ENCODE measurements at regions not wholly inside any gene's neighbourhood (a gene's known extent, or its start where the extent isn't known, plus 50 kb on each side); places are given as distances from the start of the nearest gene placed in this dataset.

DNA sequence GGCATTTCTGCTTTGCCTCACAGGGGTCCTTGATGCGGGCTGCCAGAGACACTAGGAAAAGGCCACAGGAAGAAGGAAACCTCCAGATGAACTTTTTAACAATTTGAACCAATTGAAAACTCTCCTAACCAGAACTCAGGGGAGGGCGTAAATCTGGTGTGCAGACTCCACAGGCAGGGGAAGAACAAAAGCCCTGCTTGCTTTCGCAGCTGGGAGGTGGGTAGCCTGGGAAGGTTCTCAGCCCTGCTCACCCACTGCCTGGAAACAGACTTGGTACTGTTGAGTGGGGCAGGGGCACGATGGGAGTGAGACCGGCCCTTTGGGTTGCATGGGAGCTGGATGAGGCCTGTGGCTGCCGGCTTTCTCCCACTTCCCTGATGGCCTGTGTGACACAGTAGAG is 237.8 kb upstream of the TLE4 start:
- intact Hi-C loops (cut with micrococcal nuclease; ENCODE audit: unreplicated experiment) = no loop called here
- BruUV-seq (replicated peaks) = no TSS peak
- Mint-ChIP-seq H3K27ac (ENCODE audit: unreplicated experiment) (no peak overlapping the region), H3K36me3 (ENCODE audit: insufficient read depth, unreplicated experiment) (no peaks in the 10 kb centered on the region), H3K27me3 (ENCODE audit: unreplicated experiment) (no peaks in the 10 kb centered on the region), H3K9me3 (ENCODE audit: low read depth, unreplicated experiment) (peaks cover 5% of the 10 kb centered on the region), H3K4me3 (ENCODE audit: low read depth, unreplicated experiment) (no peak overlapping the region), H3K4me1 (ENCODE audit: low read depth, unreplicated experiment) (no peaks in the 10 kb centered on the region)
- CTCF ChIA-PET = no interaction called here
- TF ChIP-seq, protein P1, sequence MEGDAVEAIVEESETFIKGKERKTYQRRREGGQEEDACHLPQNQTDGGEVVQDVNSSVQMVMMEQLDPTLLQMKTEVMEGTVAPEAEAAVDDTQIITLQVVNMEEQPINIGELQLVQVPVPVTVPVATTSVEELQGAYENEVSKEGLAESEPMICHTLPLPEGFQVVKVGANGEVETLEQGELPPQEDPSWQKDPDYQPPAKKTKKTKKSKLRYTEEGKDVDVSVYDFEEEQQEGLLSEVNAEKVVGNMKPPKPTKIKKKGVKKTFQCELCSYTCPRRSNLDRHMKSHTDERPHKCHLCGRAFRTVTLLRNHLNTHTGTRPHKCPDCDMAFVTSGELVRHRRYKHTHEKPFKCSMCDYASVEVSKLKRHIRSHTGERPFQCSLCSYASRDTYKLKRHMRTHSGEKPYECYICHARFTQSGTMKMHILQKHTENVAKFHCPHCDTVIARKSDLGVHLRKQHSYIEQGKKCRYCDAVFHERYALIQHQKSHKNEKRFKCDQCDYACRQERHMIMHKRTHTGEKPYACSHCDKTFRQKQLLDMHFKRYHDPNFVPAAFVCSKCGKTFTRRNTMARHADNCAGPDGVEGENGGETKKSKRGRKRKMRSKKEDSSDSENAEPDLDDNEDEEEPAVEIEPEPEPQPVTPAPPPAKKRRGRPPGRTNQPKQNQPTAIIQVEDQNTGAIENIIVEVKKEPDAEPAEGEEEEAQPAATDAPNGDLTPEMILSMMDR (IDR thresholded peaks at IDR 0.05; ENCODE audit: unreplicated experiment) = no peak
- no peak for DNase-seq

DNA sequence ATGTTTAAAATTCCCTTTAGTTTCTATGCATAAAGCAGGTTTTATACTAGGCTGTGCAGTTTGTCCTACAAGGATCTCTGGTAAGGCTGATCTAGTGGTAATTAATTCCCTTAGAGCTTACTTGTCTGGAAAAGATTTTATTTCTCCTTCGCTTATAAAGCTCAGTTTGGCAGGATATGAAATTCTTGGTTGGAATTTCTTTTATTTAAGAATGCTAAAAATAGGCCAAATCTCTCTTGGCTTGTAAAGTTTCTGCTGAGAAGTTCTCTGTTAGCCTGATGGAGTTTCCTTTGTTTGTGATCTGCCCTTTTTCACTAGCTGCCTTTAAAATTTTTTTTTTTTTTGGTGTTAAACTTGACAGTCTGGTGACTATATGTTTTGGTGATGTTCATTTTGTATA is 237.1 kb upstream of the TLE4 start:
- intact Hi-C loops (cut with micrococcal nuclease; ENCODE audit: unreplicated experiment) = no loop called here
- CTCF ChIA-PET = interaction anchor here (0.7 kb wide), 1 partner anchor 48 kb away, joined by 6 read pairs; no protein-coding TSS in a partner anchor
- no peak for DNase-seq
- H3K27me3 Mint-ChIP-seq (ENCODE audit: unreplicated experiment) = no peaks in the 10 kb centered on the region
- BruUV-seq (replicated peaks) = no TSS peak
- no peaks in the 10 kb centered on the region for H3K36me3 Mint-ChIP-seq (ENCODE audit: insufficient read depth, unreplicated experiment)
- no peak overlapping the region for H3K27ac Mint-ChIP-seq (ENCODE audit: unreplicated experiment)
- no peak overlapping the region for H3K4me3 Mint-ChIP-seq (ENCODE audit: low read depth, unreplicated experiment)
- peaks cover 3% of the 10 kb centered on the region for H3K9me3 Mint-ChIP-seq (ENCODE audit: low read depth, unreplicated experiment)
- TF ChIP-seq, protein P1 (IDR thresholded peaks at IDR 0.05; ENCODE audit: unreplicated experiment) = no peak
- no peaks in the 10 kb centered on the region for H3K4me1 Mint-ChIP-seq (ENCODE audit: low read depth, unreplicated experiment)

DNA sequence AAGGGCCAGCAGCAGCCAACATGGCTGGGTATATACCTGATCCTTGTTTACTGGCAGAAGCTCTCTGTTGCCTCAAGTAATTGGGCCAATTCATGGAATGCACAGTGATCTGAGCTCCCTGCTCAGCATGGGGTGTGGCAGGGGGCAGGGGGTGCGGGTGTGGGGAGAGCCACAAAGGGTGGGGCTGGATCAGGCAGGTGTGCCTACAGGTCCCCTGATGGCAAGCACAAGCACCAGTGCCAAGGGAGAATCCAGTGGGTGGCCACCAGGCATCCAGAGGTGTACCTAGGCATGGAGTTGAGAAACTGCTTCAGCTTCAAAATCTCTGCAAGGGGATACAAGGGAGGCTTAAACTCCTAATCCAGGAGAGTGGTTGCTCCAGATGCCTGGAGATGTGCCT is 235.8 kb upstream of the TLE4 start:
- Mint-ChIP-seq H3K4me3 (ENCODE audit: low read depth, unreplicated experiment) (no peak overlapping the region), H3K4me1 (ENCODE audit: low read depth, unreplicated experiment) (no peaks in the 10 kb centered on the region), H3K27ac (ENCODE audit: unreplicated experiment) (no peak overlapping the region), H3K36me3 (ENCODE audit: insufficient read depth, unreplicated experiment) (no peaks in the 10 kb centered on the region), H3K27me3 (ENCODE audit: unreplicated experiment) (no peaks in the 10 kb centered on the region), H3K9me3 (ENCODE audit: low read depth, unreplicated experiment) (peaks cover under 1% of the 10 kb centered on the region)
- DNase-seq = no peak
- CTCF ChIA-PET = no interaction called here
- intact Hi-C loops (cut with micrococcal nuclease; ENCODE audit: unreplicated experiment) = no loop called here
- BruUV-seq (replicated peaks) = no TSS peak
- TF ChIP-seq, protein P1 (IDR thresholded peaks at IDR 0.05; ENCODE audit: unreplicated experiment) = no peak

DNA sequence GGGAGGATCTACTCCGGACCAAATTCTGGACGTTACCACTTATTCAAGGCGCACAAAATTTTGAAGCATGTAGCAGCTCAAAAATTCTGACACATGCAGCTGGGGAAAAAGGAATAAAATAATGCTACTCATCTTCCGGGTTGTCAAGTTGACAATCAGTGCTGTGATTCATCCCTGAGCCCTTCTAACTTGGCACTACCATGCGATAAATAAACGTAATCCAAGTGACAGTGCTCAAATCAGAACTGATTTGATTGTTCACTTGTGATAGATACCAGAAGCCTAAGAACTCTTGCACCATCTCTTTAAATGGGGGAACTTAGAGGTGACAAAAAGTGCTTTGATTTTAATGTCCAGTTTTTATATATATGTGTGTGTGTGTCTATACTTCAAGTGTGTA is 230.2 kb upstream of the TLE4 start:
- Mint-ChIP-seq H3K4me1 (ENCODE audit: low read depth, unreplicated experiment) (no peaks in the 10 kb centered on the region), H3K36me3 (ENCODE audit: insufficient read depth, unreplicated experiment) (no peaks in the 10 kb centered on the region)

More for the DNA sequence above, 230.2 kb upstream of the TLE4 start:
- H3K4me3 Mint-ChIP-seq (ENCODE audit: low read depth, unreplicated experiment) = no peak overlapping the region
- CTCF ChIA-PET = no interaction called here
- BruUV-seq (replicated peaks) = no TSS peak
- no peaks in the 10 kb centered on the region for H3K9me3 Mint-ChIP-seq (ENCODE audit: low read depth, unreplicated experiment)
- no peak for DNase-seq
- H3K27ac Mint-ChIP-seq (ENCODE audit: unreplicated experiment) = no peak overlapping the region
- H3K27me3 Mint-ChIP-seq (ENCODE audit: unreplicated experiment) = no peaks in the 10 kb centered on the region
- intact Hi-C loops (cut with micrococcal nuclease; ENCODE audit: unreplicated experiment) = no loop called here
- TF ChIP-seq, protein P1 (IDR thresholded peaks at IDR 0.05; ENCODE audit: unreplicated experiment) = no peak
